ENCODE measurements at regions not wholly inside any gene's neighbourhood (a gene's known extent, or its start where the extent isn't known, plus 50 kb on each side); places are given as distances from the start of the nearest gene placed in this dataset.

GRCh38 chr10:33037726-33038125, 79.7 kb upstream of the ITGB1 start (continued):
- TF ChIP-seq CHD7 (IDR thresholded peaks at IDR 0.05; ENCODE audit: insufficient replicate concordance, low read length) = no peak
- TF ChIP-seq KDM5A (IDR thresholded peaks at IDR 0.05; ENCODE audit: low read length) = no peak
- TF ChIP-seq ATF3 (IDR thresholded peaks at IDR 0.05; ENCODE audit: insufficient read depth, low read depth, low read length) = no peak
- TF ChIP-seq GABPA (IDR thresholded peaks at IDR 0.05; ENCODE audit: borderline replicate concordance, insufficient read depth, low read length) = no peak
- no peak for TF ChIP-seq NANOG (IDR thresholded peaks at IDR 0.05; ENCODE audit: insufficient read depth, low read depth, low read length, poor library complexity, severe bottlenecking)
- no peak for TF ChIP-seq SIN3A (conservative IDR thresholded peaks at IDR 0.05 in 1 of 2, IDR thresholded peaks at IDR 0.05 in 1 of 2; ENCODE audit: low read depth in 1 of 2, low read length in 2 of 2)

All from H1 (cell line).